Spleen (tissue), 11 donors: ENCODE measurements at regions not wholly inside any gene's neighbourhood (a gene's known extent, or its start where the extent isn't known, plus 50 kb on each side); places are given as distances from the start of the nearest gene placed in this dataset.

Source experiments
- DNase-seq: peaks from one replicate; pipeline ENCODE4 v3.0.0-alpha.2; 2020
- H3K27ac ChIP-seq, 8 donors: fragments of 200-600 bp; sonication (generic) in 7 of 8; 1 replicate in 4 of 8; 2 replicates in 4 of 8; pipeline versions ENCODE4 v1.5.0 to v1.8.0; 2016 to 2021; ENCODE audit warnings: inconsistent platforms in 4 of 8, mild to moderate bottlenecking in 4 of 8, moderate library complexity in 1 of 8
- H3K27me3 ChIP-seq, 7 donors: fragments of 200-600 bp; sonication (generic) in 6 of 7; replicated peaks in 1 of 7; 1 replicate in 4 of 7; 2 replicates in 3 of 7; pipeline versions ENCODE4 v1.5.0 to v1.8.0; 2016 to 2021; ENCODE audit warnings: inconsistent platforms in 3 of 7, mild to moderate bottlenecking in 1 of 7
- H3K36me3 ChIP-seq, 6 donors: fragments of 200-600 bp; sonication (generic) in 5 of 6; 1 replicate in 4 of 6; 2 replicates in 2 of 6; pipeline versions ENCODE4 v1.5.0 to v1.8.0; 2016 to 2021; ENCODE audit warnings: inconsistent platforms in 2 of 6
- H3K4me1 ChIP-seq, 6 donors: fragments of 200-600 bp; sonication (generic) in 5 of 6; 1 replicate in 3 of 6; 2 replicates in 3 of 6; pipeline versions ENCODE4 v1.5.0 to v1.8.0; 2016 to 2021; ENCODE audit warnings: inconsistent platforms in 3 of 6
- H3K4me3 ChIP-seq, 8 donors: fragments of 200-600 bp; sonication (generic) in 7 of 8; 1 replicate in 4 of 8; 2 replicates in 4 of 8; pipeline versions ENCODE4 v1.5.0 to v1.8.0; 2016 to 2021; ENCODE audit warnings: inconsistent platforms in 4 of 8, mild to moderate bottlenecking in 4 of 8, moderate library complexity in 2 of 8
- H3K9me3 ChIP-seq, 8 donors: fragments of 200-600 bp; sonication (generic) in 7 of 8; 1 replicate in 4 of 8; 2 replicates in 4 of 8; pipeline versions ENCODE4 v1.5.0 to v1.8.0; 2016 to 2021; ENCODE audit warnings: inconsistent platforms in 4 of 8
- CTCF ChIP-seq, 11 experiments: fragments of 200-600 bp in 7 of 11; fragments of 450-650 bp in 4 of 11; sonication (generic) in 4 of 11; IDR thresholded peaks in 8 of 11; conservative IDR thresholded peaks in 3 of 11; 1 replicate in 7 of 11; 2 replicates in 4 of 11; pipeline versions ENCODE4 v1.4.0 to v1.8.0; 2016 to 2021; ENCODE audit warnings: antibody characterized with exemption in 11 of 11, inconsistent platforms in 4 of 11, mild to moderate bottlenecking in 1 of 11
- POLR2A ChIP-seq, 3 donors: fragments of 450-650 bp; IDR thresholded peaks; one replicate each; pipeline ENCODE4 v1.5.1; 2017; ENCODE audit warnings: antibody characterized with exemption in 3 of 3, mild to moderate bottlenecking in 1 of 3
- POLR2AphosphoS5 ChIP-seq, 3 donors: sonication (generic); formaldehyde crosslinking; IDR thresholded peaks; one replicate each; pipeline ENCODE4 v1.5.1; 2017; ENCODE audit warnings: antibody characterized with exemption in 3 of 3
- WGBS, 5 donors: extraction: QIAGEN DNeasy Blood & Tissue Kit in 3 of 5; methylation state at CpG; one replicate each; pipeline versions ENCODE4 v1.1.5 to v1.1.7; 2013 to 2018; 5-methylcytosine and 5-hydroxymethylcytosine counted together
- intact Hi-C: fragments of 100-400 bp; cut with DNase I; formaldehyde crosslinking; loops from one replicate; pipeline ENCODE4 v1.15.0; 2023; ENCODE audit warnings: low total_unique reads
- donor health status: healthy with polysubstance abuse.
- donor health status: DM: no; HTN: no; CAD: no; lungs with moderate emphysema.
- donor health status: DM: no; HTN: no; CAD: no.
- donor health status: Bipolar disorder and iron deficiency.
- donor health status: healthy.
- donor health status: DM: no; HTN: no; CAD: no.
- donor health status: DM: yes; HTN: yes; CAD: no.

- intact Hi-C loops, result no loop called here
- H3K36me3 ChIP-seq, result no peaks in the 10 kb centered on the region
- no peak for DNase-seq
- 86 to 93% (median 89%) methylated on average over 6 to 7 of the region's 7 CpGs for WGBS, 5 donors
- H3K9me3 ChIP-seq, result no peaks in the 10 kb centered on the region
- H3K27me3 ChIP-seq, result no peaks in the 10 kb centered on the region
- H3K4me1 ChIP-seq, result peaks cover 0 to 18% (median 6%) of the 10 kb centered on the region in 6 donors
- H3K27ac ChIP-seq, result no peak overlapping the region
- H3K4me3 ChIP-seq, result no peak overlapping the region
- TF ChIP-seq CTCF (IDR thresholded peaks at IDR 0.05 in 8 of 11, conservative IDR thresholded peaks at IDR 0.05 in 3 of 11), result no peak
- TF ChIP-seq POLR2A (IDR thresholded peaks at IDR 0.05), result no peak
- no peak for TF ChIP-seq POLR2AphosphoS5 (IDR thresholded peaks at IDR 0.05)
Observed at GRCh38 chr12:107477018-107477417, 208.6 kb upstream of the PWP1 start.

DNA sequence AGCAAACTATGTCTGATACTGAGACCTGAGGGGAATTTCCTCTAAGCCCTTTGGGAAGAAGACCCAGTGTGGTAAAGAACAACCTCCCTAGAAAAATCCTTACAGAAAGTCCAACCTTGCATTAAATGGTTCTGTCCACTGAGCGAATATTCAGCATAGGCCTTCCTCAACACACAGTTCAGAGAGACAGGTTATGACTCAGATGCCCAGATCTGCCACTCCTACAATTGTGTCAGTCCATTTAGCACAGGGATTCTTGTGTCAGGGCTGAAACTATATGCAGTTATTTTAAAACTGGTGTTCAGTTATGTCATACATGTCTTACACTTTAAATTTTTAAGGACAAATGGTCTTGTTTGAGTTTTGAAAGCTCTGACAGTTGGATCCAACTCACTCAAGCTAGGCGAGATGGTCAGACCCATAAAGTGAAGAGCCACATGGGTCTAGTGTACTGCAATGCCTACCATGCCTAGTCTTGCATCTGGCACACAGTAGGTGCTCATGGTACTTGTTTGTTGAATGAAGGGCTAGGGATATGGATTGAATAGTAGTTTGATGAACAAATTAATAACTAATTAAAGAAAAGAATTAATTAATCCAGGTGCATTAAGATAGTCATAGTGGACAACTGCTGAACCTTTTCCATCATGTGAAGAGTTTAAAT, 207.5 kb upstream of the PWP1 start:
- Histone ChIP-seq H3K27ac (no peak overlapping the region), H3K36me3 (no peaks in the 10 kb centered on the region), H3K4me1 (peaks cover 0 to 18% (median 6%) of the 10 kb centered on the region in 6 donors), H3K9me3 (no peaks in the 10 kb centered on the region), H3K4me3 (no peak overlapping the region), H3K27me3 (no peaks in the 10 kb centered on the region)
- intact Hi-C loops, result no loop called here
- TF ChIP-seq POLR2A (IDR thresholded peaks at IDR 0.05), result no peak
- no peak for TF ChIP-seq POLR2AphosphoS5 (IDR thresholded peaks at IDR 0.05)
- no peak for TF ChIP-seq CTCF (IDR thresholded peaks at IDR 0.05 in 8 of 11, conservative IDR thresholded peaks at IDR 0.05 in 3 of 11)
- DNase-seq, result no peak
- 75 to 98% (median 91%) methylated on average over 2 of the region's 2 CpGs for WGBS, 5 donors

DNA sequence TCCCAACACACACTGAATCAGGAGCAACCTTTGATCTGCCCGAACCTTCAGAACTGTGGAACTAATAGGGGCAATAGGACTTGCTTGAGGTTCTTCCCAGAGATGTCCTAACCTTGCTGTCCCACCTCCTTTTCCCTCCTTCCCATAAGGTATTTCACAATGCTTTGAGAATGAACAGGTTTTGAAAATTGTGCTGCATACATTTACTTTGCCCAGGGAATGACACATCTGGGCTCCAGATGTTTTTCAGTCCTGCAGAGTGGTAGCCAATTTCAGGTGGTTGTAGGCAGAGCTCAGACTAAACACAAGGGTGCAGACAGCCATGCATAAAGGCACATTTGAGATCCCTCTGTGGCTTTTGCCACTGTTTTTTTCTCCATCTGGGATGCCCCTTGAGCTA, 206.7 kb upstream of the PWP1 start:
- Histone ChIP-seq H3K4me3 (no peak overlapping the region), H3K4me1 (peaks cover 0 to 18% (median 6%) of the 10 kb centered on the region in 6 donors), H3K9me3 (no peaks in the 10 kb centered on the region), H3K36me3 (no peaks in the 10 kb centered on the region), H3K27me3 (no peaks in the 10 kb centered on the region), H3K27ac (no peak overlapping the region)
- 88 to 96% (median 89%) methylated on average over 1 of the region's 1 CpG for WGBS, 5 donors
- DNase-seq, result no peak
- intact Hi-C loops, result no loop called here
- TF ChIP-seq POLR2A (IDR thresholded peaks at IDR 0.05) (no peak), POLR2AphosphoS5 (IDR thresholded peaks at IDR 0.05) (no peak)

DNA sequence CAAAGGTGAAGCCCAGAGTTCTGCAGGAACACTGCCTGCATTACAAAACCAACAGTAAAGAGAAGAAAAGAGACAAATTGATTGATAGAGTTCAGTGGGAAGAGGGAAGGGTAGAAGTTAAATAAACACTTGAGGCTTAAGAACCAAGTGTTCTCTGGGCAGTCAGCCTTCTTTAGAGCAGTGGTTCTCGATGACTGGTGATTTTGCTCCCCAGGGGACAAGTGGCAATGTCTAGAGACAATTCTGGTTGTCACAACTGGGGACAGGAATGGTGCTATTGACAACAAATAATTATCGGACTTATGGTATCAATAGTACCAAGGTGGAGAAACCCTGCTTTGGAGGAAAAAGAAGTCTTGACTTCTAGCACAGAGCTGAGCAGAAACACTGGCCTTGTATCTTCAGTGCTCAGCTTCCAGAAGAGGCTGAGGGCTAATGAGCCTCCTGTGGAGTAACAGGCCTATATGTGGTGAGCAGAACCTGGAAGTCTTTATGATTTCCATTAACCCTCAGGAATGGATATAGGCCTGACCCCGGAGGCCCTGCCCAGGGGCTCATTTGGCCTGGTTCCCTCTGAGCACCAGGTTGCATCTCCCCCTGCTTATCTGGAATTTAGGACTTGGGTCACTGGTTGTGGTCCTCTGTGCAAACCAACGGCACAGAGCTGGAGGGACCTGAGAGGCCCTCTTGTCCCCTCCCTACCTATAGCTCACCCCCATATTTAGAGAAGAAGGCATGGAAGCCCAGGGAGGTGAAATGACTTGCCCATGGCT, 204.6 kb upstream of the PWP1 start:
- TF ChIP-seq POLR2AphosphoS5 (IDR thresholded peaks at IDR 0.05), result no peak
- TF ChIP-seq CTCF (IDR thresholded peaks at IDR 0.05 in 8 of 11, conservative IDR thresholded peaks at IDR 0.05 in 3 of 11), result no peak
- TF ChIP-seq POLR2A (IDR thresholded peaks at IDR 0.05), result no peak
- Histone ChIP-seq H3K27me3 (no peaks in the 10 kb centered on the region), H3K4me1 (peaks cover 0 to 6% (median 1%) of the 10 kb centered on the region in 6 donors), H3K36me3 (no peaks in the 10 kb centered on the region), H3K9me3 (no peaks in the 10 kb centered on the region), H3K27ac (no peak overlapping the region), H3K4me3 (no peak overlapping the region)
- no peak for DNase-seq
- 74 to 78% (median 76%) methylated on average over 4 of the region's 4 CpGs for WGBS, 5 donors
- intact Hi-C loops, result no loop called here
